ENCODE measurements at regions not wholly inside any gene's neighbourhood (a gene's known extent, or its start where the extent isn't known, plus 50 kb on each side); places are given as distances from the start of the nearest gene placed in this dataset.

GRCh38 chr10:58981846-58982245, 194.6 kb upstream of the PHYHIPL start:
- DNase-seq = no peak
- ATAC-seq = no peak
- H3K4me1 ChIP-seq (ENCODE audit: low read depth) = no peaks in the 10 kb centered on the region
- H3K4me3 ChIP-seq = no peak overlapping the region
- no peaks in the 10 kb centered on the region for H3K36me3 ChIP-seq (ENCODE audit: low read depth)
- intact Hi-C loops (cut with DNase I, micrococcal nuclease) = no loop called here
- no peak for TF ChIP-seq CTCF (IDR thresholded peaks at IDR 0.05)
- H3K9me3 ChIP-seq = no peaks in the 10 kb centered on the region

- Histone ChIP-seq H3K4me1 (ENCODE audit: low read depth) (no peaks in the 10 kb centered on the region), H3K4me3 (no peak overlapping the region), H3K36me3 (ENCODE audit: low read depth) (no peaks in the 10 kb centered on the region), H3K9me3 (no peaks in the 10 kb centered on the region)
- DNase-seq = no peak
- no peak for ATAC-seq
- no peak for TF ChIP-seq CTCF (IDR thresholded peaks at IDR 0.05)
- intact Hi-C loops (cut with DNase I, micrococcal nuclease) = no loop called here
Observed at GRCh38 chr10:58982470-58983239, 193.8 kb upstream of the PHYHIPL start.

- DNase-seq = no peak
- no peak for ATAC-seq
- Histone ChIP-seq H3K4me1 (ENCODE audit: low read depth) (no peaks in the 10 kb centered on the region), H3K4me3 (no peak overlapping the region), H3K9me3 (no peaks in the 10 kb centered on the region), H3K36me3 (ENCODE audit: low read depth) (no peaks in the 10 kb centered on the region)
- TF ChIP-seq CTCF (IDR thresholded peaks at IDR 0.05) = no peak
- intact Hi-C loops (cut with DNase I, micrococcal nuclease) = no loop called here
Observed at GRCh38 chr10:58985216-58985615, 191.2 kb upstream of the PHYHIPL start.

- no peak for TF ChIP-seq CTCF (IDR thresholded peaks at IDR 0.05)
- no peak for DNase-seq
- intact Hi-C loops (cut with DNase I, micrococcal nuclease) = no loop called here
- ATAC-seq = no peak
- Histone ChIP-seq H3K4me3 (no peak overlapping the region), H3K36me3 (ENCODE audit: low read depth) (no peaks in the 10 kb centered on the region), H3K9me3 (no peaks in the 10 kb centered on the region), H3K4me1 (ENCODE audit: low read depth) (no peaks in the 10 kb centered on the region)
Observed at GRCh38 chr10:58989486-58990039, 186.9 kb upstream of the PHYHIPL start.

DNA sequence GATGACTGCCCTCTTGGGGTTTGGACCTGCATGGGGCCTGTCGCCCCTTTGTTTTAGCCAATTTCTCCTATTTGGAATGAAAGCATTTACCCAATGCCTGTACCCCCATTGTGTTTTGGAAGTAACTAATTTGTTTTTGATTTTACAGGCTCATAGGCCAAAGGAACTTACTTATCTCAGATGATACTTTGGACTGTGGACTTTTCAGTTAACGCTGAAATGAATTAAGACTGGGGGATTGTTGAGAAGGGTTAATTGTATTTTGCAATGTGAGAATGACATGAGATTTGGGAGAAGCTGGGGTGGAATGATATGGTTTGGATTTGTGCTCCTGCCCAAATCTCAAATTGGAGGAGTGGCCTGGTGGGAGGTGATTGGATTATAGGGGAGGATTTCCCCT, 185.8 kb upstream of the PHYHIPL start:
- Histone ChIP-seq H3K4me1 (ENCODE audit: low read depth) (no peaks in the 10 kb centered on the region), H3K4me3 (no peak overlapping the region), H3K36me3 (ENCODE audit: low read depth) (no peaks in the 10 kb centered on the region), H3K9me3 (no peaks in the 10 kb centered on the region)
- DNase-seq (no peak), ATAC-seq (no peak)
- no peak for TF ChIP-seq CTCF (IDR thresholded peaks at IDR 0.05)
- intact Hi-C loops (cut with DNase I, micrococcal nuclease) = no loop called here
